Activated B cell treated with CpG ODN at 0.5 μM for 24 hours (primary cell): ENCODE measurements at regions not wholly inside any gene's neighbourhood (a gene's known extent, or its start where the extent isn't known, plus 50 kb on each side); places are given as distances from the start of the nearest gene placed in this dataset.

ENCODE experiments used
- ATAC-seq: fragments of 200-7000 bp; cut with Tn5 transposase; one replicate; pipeline ENCODE4 v1.10.0; 2021; ENCODE audit warnings: low read depth, mild to moderate bottlenecking, moderate library complexity
- CTCF ChIA-PET: fragments of 350-600 bp; sonication (Branson Sonifier 250); formaldehyde crosslinking; loops from one replicate; lab custom pipeline; 2021; ENCODE audit warnings: antibody characterized with exemption; lab: Charles Lee
- POLR2A ChIA-PET: fragments of 350-600 bp; sonication (Branson Sonifier 250); formaldehyde crosslinking; loops from one replicate; lab custom pipeline; 2021; ENCODE audit warnings: antibody characterized with exemption; lab: Charles Lee
- DNase-seq: peaks from one replicate; pipeline ENCODE4 v3.0.0; 2022
- H3K27ac Mint-ChIP-seq: one replicate; pipeline ENCODE4 v1.8.0; 2020; ENCODE audit warnings: mixed read lengths
- H3K27me3 Mint-ChIP-seq: one replicate; pipeline ENCODE4 v1.8.0; 2021; ENCODE audit warnings: mixed read lengths
- H3K36me3 Mint-ChIP-seq: one replicate; pipeline ENCODE4 v1.8.0; 2021; ENCODE audit warnings: low read depth, mixed read lengths
- H3K4me1 Mint-ChIP-seq: one replicate; pipeline ENCODE4 v1.8.0; 2021; ENCODE audit warnings: mixed read lengths
- H3K4me3 Mint-ChIP-seq: one replicate; pipeline ENCODE4 v1.8.0; 2020; ENCODE audit warnings: mild to moderate bottlenecking, mixed read lengths
- H3K9me3 Mint-ChIP-seq: one replicate; pipeline ENCODE4 v1.8.0; 2020; ENCODE audit warnings: mixed read lengths
- intact Hi-C: fragments of 100-400 bp; cut with micrococcal nuclease; formaldehyde crosslinking; loops from one replicate; pipeline ENCODE4 v1.15.1; 2024
- TF ChIP-seq, protein P1 (sequence below): fragments of 200-600 bp; IDR thresholded peaks from one replicate; pipeline ENCODE4 v1.8.0; 2022; ENCODE audit warnings: antibody characterized with exemption, mild to moderate bottlenecking

DNA sequence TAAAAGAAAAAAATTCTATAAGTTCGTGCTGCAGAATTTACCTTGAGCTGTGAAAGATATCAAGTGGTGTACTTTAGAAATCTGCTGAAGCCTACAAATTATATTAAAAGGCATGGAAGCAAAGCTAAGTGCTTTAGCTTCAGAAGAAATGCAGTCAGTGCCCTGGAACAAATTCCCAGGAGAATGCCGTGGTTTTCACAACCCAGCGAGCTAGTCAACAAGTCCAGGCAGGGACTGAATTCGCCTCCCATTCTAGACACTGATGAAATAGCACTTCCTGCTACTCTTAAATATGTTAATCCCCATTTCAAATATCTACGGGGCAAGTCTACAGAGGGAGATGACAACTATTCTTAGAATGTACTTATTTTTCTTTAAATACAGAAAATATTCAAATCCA is 326.4 kb upstream of the IGF1R start:
- CTCF ChIA-PET, result interaction anchor here (1.2 to 1.5 kb wide), 2 partner anchors 10 to 28 kb away, joined by 3 to 5 read pairs; no protein-coding TSS in a partner anchor
- POLR2A ChIA-PET, result no interaction called here
- intact Hi-C loops, result no loop called here
- Mint-ChIP-seq H3K4me3 (no peak overlapping the region), H3K4me1 (no peaks in the 10 kb centered on the region), H3K36me3 (no peaks in the 10 kb centered on the region), H3K27me3 (no peaks in the 10 kb centered on the region), H3K27ac (no peak overlapping the region), H3K9me3 (peaks cover 12% of the 10 kb centered on the region)
- no peak for DNase-seq
- no peak for ATAC-seq
- TF ChIP-seq, protein P1, sequence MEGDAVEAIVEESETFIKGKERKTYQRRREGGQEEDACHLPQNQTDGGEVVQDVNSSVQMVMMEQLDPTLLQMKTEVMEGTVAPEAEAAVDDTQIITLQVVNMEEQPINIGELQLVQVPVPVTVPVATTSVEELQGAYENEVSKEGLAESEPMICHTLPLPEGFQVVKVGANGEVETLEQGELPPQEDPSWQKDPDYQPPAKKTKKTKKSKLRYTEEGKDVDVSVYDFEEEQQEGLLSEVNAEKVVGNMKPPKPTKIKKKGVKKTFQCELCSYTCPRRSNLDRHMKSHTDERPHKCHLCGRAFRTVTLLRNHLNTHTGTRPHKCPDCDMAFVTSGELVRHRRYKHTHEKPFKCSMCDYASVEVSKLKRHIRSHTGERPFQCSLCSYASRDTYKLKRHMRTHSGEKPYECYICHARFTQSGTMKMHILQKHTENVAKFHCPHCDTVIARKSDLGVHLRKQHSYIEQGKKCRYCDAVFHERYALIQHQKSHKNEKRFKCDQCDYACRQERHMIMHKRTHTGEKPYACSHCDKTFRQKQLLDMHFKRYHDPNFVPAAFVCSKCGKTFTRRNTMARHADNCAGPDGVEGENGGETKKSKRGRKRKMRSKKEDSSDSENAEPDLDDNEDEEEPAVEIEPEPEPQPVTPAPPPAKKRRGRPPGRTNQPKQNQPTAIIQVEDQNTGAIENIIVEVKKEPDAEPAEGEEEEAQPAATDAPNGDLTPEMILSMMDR, result no peak

- POLR2A ChIA-PET, result no interaction called here
- H3K9me3 Mint-ChIP-seq, result peaks cover 11% of the 10 kb centered on the region
- H3K27me3 Mint-ChIP-seq, result no peaks in the 10 kb centered on the region
- TF ChIP-seq, protein P1, result no peak
- DNase-seq, result no peak
- no peak overlapping the region for H3K4me3 Mint-ChIP-seq
- H3K4me1 Mint-ChIP-seq, result no peaks in the 10 kb centered on the region
- intact Hi-C loops, result no loop called here
- no peak overlapping the region for H3K27ac Mint-ChIP-seq
- no peak for ATAC-seq
- no peaks in the 10 kb centered on the region for H3K36me3 Mint-ChIP-seq
- CTCF ChIA-PET, result no interaction called here
Observed at GRCh38 chr15:98322581-98322980, 325.8 kb upstream of the IGF1R start.

- no peaks in the 10 kb centered on the region for H3K27me3 Mint-ChIP-seq
- ATAC-seq, result no peak
- no peak overlapping the region for H3K4me3 Mint-ChIP-seq
- H3K9me3 Mint-ChIP-seq, result peaks cover 6% of the 10 kb centered on the region
- intact Hi-C loops, result no loop called here
- CTCF ChIA-PET, result no interaction called here
- TF ChIP-seq, protein P1, result no peak
- no peak for DNase-seq
- H3K27ac Mint-ChIP-seq, result no peak overlapping the region
- no peaks in the 10 kb centered on the region for H3K36me3 Mint-ChIP-seq
- POLR2A ChIA-PET, result no interaction called here
- no peaks in the 10 kb centered on the region for H3K4me1 Mint-ChIP-seq
Observed at GRCh38 chr15:98324341-98324970, 323.9 kb upstream of the IGF1R start.

GRCh38 chr15:98326804-98327203 is 321.5 kb upstream of the IGF1R start:
- ChIA-PET POLR2A (no interaction called here), CTCF (interaction anchor here (0.7 kb wide), 1 partner anchor 15 kb away, joined by 3 read pairs; no protein-coding TSS in a partner anchor)
- H3K4me3 Mint-ChIP-seq, result no peak overlapping the region
- no peaks in the 10 kb centered on the region for H3K36me3 Mint-ChIP-seq
- H3K9me3 Mint-ChIP-seq, result peaks cover 4% of the 10 kb centered on the region
- DNase-seq (no peak), ATAC-seq (no peak)
- no peaks in the 10 kb centered on the region for H3K27me3 Mint-ChIP-seq
- no peaks in the 10 kb centered on the region for H3K4me1 Mint-ChIP-seq
- TF ChIP-seq, protein P1, result no peak
- intact Hi-C loops, result no loop called here
- no peak overlapping the region for H3K27ac Mint-ChIP-seq

DNA sequence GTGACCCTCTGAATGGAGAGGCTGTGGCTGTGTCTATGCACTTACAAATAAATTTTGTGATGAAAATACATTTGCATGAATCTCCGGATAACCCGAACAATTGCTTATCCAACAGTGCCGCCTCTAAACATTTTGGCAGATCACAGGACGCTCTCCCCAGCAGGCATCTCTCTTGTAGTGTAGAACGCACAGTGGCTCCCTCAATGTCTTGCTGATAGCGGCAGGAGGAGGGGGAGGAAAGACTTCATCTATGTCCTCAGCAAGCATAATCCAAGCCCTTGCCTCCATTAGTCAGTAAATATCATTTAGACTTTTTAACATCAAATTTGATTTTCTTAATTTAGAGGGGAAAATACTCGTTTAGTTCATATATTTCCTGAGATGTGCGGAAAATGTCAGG is 318.1 kb upstream of the IGF1R start:
- H3K27me3 Mint-ChIP-seq, result no peaks in the 10 kb centered on the region

More for the DNA sequence above, 318.1 kb upstream of the IGF1R start:
- TF ChIP-seq, protein P1, result no peak
- ChIA-PET POLR2A (no interaction called here), CTCF (no interaction called here)
- intact Hi-C loops, result no loop called here
- ATAC-seq (no peak), DNase-seq (no peak)
- Mint-ChIP-seq H3K9me3 (peaks cover 2% of the 10 kb centered on the region), H3K4me1 (no peaks in the 10 kb centered on the region), H3K27ac (no peak overlapping the region), H3K4me3 (no peak overlapping the region), H3K36me3 (no peaks in the 10 kb centered on the region)
